Mammary epithelial cell (primary cell): ENCODE measurements at regions not wholly inside any gene's neighbourhood (a gene's known extent, or its start where the extent isn't known, plus 50 kb on each side); places are given as distances from the start of the nearest gene placed in this dataset.

Experiments
- EZH2 ChIP-seq: IDR thresholded peaks from 2 replicates; pipeline ENCODE4 v1.6.1; 2012; ENCODE audit warnings: low read length, inconsistent platforms, borderline replicate concordance
- TF ChIP-seq, protein P1 (sequence below), 2 donors: IDR thresholded peaks in 1 of 2; conservative IDR thresholded peaks in 1 of 2; 2 replicates each; pipeline ENCODE4 v1.5.1; 2011 to 2012; ENCODE audit warnings: inconsistent platforms in 2 of 2, low read length in 2 of 2, mild to moderate bottlenecking in 2 of 2, control low read depth in 1 of 2, low read depth in 1 of 2; ENCODE audit not compliant: insufficient read depth in 1 of 2; ENCODE audit errors: extremely low read depth in 1 of 2

DNA sequence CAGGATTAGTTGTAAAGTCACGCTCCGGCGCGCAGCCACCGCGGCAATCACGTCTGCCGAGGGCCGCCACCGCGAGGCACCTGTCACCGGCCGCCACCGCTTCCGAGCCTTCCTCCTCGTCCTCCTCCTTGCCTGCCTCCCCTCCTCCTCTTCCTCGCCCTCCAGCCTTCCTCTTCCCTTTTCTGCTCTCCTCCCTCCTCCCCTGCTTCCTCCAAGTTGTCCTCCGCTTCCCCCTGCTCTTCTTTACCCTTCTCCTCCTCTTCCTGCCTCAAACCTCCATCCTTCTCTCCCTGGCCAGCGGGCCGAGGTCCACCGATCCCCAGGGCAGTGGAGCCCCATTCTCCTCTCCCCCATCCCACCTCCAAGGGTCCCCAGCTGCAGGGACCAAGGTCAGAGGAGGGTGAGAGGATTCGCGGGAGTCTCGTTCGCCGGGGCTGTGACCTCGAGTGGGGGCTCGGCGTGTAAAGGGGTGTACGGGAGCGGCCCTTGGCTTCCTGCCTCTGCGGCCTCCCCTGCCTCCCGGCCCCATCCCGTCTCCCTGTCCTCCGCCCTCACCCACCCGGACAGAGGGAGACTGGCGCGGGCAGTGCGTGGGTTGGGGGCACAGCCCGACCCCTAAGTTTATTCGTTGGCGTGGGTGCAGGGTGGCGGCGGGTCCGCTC is 89.5 kb upstream of the PAX2 start:
- TF ChIP-seq, protein P1, sequence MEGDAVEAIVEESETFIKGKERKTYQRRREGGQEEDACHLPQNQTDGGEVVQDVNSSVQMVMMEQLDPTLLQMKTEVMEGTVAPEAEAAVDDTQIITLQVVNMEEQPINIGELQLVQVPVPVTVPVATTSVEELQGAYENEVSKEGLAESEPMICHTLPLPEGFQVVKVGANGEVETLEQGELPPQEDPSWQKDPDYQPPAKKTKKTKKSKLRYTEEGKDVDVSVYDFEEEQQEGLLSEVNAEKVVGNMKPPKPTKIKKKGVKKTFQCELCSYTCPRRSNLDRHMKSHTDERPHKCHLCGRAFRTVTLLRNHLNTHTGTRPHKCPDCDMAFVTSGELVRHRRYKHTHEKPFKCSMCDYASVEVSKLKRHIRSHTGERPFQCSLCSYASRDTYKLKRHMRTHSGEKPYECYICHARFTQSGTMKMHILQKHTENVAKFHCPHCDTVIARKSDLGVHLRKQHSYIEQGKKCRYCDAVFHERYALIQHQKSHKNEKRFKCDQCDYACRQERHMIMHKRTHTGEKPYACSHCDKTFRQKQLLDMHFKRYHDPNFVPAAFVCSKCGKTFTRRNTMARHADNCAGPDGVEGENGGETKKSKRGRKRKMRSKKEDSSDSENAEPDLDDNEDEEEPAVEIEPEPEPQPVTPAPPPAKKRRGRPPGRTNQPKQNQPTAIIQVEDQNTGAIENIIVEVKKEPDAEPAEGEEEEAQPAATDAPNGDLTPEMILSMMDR (conservative IDR thresholded peaks at IDR 0.05 in 1 of 2, IDR thresholded peaks at IDR 0.05 in 1 of 2; ENCODE audit: extremely low read depth in 1 of 2, insufficient read depth in 1 of 2, low read depth in 1 of 2, low read length in 2 of 2) = no peak
- peak; percentile 98 for TF ChIP-seq EZH2
